22Rv1 (cell line): ENCODE measurements at regions not wholly inside any gene's neighbourhood (a gene's known extent, or its start where the extent isn't known, plus 50 kb on each side); places are given as distances from the start of the nearest gene placed in this dataset.

Experiments
- ZFX ChIP-seq: fragments of 450-650 bp; IDR thresholded peaks from 2 replicates; pipeline ENCODE4 v1.6.1; 2017; ENCODE audit warnings: antibody characterized with exemption, borderline replicate concordance
- TF ChIP-seq, protein P1 (sequence below): fragments of 450-650 bp; IDR thresholded peaks from 2 replicates; pipeline ENCODE4 v1.5.1; 2017; ENCODE audit warnings: mild to moderate bottlenecking

DNA sequence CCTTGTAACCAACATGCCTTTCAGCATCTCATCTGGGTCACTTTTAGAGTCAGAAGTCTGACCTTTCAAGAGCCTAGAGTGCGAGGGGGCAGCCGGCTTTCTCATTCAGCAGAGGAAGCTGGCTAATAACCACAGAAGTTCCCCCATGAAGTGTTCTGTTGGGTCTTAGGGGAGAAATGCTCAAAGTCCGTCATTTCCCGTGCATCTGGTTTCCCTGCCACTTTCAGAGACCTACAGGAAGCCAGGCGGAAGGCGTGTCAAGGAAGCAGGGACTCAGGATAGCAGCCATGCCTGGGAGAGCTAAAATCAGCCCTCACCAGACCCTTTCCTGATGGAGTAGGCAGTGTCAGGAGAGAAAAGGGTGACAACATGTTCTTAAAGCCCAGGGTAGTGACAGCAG lies 301.8 kb upstream of the ID2 start:
- TF ChIP-seq, protein P1, sequence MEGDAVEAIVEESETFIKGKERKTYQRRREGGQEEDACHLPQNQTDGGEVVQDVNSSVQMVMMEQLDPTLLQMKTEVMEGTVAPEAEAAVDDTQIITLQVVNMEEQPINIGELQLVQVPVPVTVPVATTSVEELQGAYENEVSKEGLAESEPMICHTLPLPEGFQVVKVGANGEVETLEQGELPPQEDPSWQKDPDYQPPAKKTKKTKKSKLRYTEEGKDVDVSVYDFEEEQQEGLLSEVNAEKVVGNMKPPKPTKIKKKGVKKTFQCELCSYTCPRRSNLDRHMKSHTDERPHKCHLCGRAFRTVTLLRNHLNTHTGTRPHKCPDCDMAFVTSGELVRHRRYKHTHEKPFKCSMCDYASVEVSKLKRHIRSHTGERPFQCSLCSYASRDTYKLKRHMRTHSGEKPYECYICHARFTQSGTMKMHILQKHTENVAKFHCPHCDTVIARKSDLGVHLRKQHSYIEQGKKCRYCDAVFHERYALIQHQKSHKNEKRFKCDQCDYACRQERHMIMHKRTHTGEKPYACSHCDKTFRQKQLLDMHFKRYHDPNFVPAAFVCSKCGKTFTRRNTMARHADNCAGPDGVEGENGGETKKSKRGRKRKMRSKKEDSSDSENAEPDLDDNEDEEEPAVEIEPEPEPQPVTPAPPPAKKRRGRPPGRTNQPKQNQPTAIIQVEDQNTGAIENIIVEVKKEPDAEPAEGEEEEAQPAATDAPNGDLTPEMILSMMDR, result no peak
- no peak for TF ChIP-seq ZFX
